Endothelial cell of umbilical vein (primary cell): ENCODE measurements at regions not wholly inside any gene's neighbourhood (a gene's known extent, or its start where the extent isn't known, plus 50 kb on each side); places are given as distances from the start of the nearest gene placed in this dataset.

Experiments
- BruUV-seq: library from RNA; stranded (reverse); fragments of 400-500 nt; replicated peaks from 2 replicates; lab custom pipeline; 2021; lab: Mats Ljungman, UMichigan
- CTCF ChIA-PET: fragments of 300-600, 350-600 bp; sonication (Branson Sonifier 250); formaldehyde crosslinking; loops from one replicate; lab custom pipeline; 2021; ENCODE audit warnings: antibody characterized with exemption, inconsistent platforms; lab: Charles Lee
- POLR2A ChIA-PET: fragments of 300-600, 350-600 bp; sonication (Branson Sonifier 250); formaldehyde crosslinking; loops from one replicate; lab custom pipeline; 2021; ENCODE audit warnings: antibody characterized with exemption, inconsistent platforms; lab: Charles Lee
- DNase-seq: peaks from one replicate; pipeline ENCODE4 v3.0.0-alpha.2; 2011; ENCODE audit warnings: low read depth, low spot score
- FAIRE-seq: peaks from 2 replicates; lab custom pipeline; 2011; peaks lifted over from hg19 to GRCh38; lab: Jason Lieb, UNC
- H2AFZ ChIP-seq: 2 replicates; pipeline ENCODE4 v1.6.0; 2012; ENCODE audit warnings: low read depth, low read length, control low read depth, inconsistent platforms
- H3K27ac ChIP-seq: 2 replicates; pipeline ENCODE4 v1.5.1; 2011; ENCODE audit warnings: low read depth, mild to moderate bottlenecking, control low read depth, low read length, moderate library complexity; ENCODE audit not compliant: insufficient read depth
- H3K27me3 ChIP-seq, 2 experiments: 2 replicates each; pipeline versions ENCODE4 v1.6.0 to v1.6.1; 2011; ENCODE audit warnings: low read length in 2 of 2, mixed read lengths in 1 of 2; ENCODE audit not compliant: control insufficient read depth in 2 of 2, insufficient read depth in 2 of 2
- H3K36me3 ChIP-seq, 2 experiments: 2 replicates in 1 of 2; 3 replicates in 1 of 2; pipeline ENCODE4 v1.5.1; 2011; ENCODE audit warnings: low read length in 2 of 2, mild to moderate bottlenecking in 1 of 2, moderate library complexity in 1 of 2; ENCODE audit not compliant: control insufficient read depth in 2 of 2, insufficient read depth in 2 of 2; ENCODE audit errors: extremely low read depth in 1 of 2
- H3K4me1 ChIP-seq: 3 replicates; pipeline ENCODE4 v1.5.1; 2011; ENCODE audit warnings: mild to moderate bottlenecking, low read length; ENCODE audit not compliant: control insufficient read depth, insufficient read depth; ENCODE audit errors: extremely low read depth
- H3K4me2 ChIP-seq: 2 replicates; pipeline ENCODE4 v1.6.1; 2011; ENCODE audit warnings: low read length, control low read depth, mixed read lengths; ENCODE audit not compliant: insufficient read depth
- H3K4me3 ChIP-seq, 3 experiments: fragments of 200-600 bp in 1 of 3; sonication (generic), shearing (Covaris generic) in 1 of 3; replicated peaks in 1 of 3; 2 replicates each; pipeline ENCODE4 v1.5.1; 2011 to 2016; ENCODE audit warnings: control low read depth in 3 of 3, low read length in 3 of 3, mild to moderate bottlenecking in 2 of 3, inconsistent platforms in 1 of 3, low read depth in 1 of 3, moderate library complexity in 1 of 3; ENCODE audit not compliant: insufficient read depth in 1 of 3
- H3K79me2 ChIP-seq: 2 replicates; pipeline ENCODE4 v1.6.0; 2012; ENCODE audit warnings: low read length, inconsistent platforms; ENCODE audit not compliant: control insufficient read depth, insufficient read depth
- H3K9ac ChIP-seq: replicated peaks from 2 replicates; pipeline ENCODE3; 2011; ENCODE audit warnings: low read length, control low read depth; ENCODE audit not compliant: insufficient read depth; ENCODE audit errors: extremely low read depth
- H3K9me1 ChIP-seq: replicated peaks from 3 replicates; pipeline ENCODE4 v1.6.0; 2011; ENCODE audit warnings: mild to moderate bottlenecking, low read length; ENCODE audit not compliant: control insufficient read depth, insufficient read depth; ENCODE audit errors: extremely low read depth
- H3K9me3 ChIP-seq: replicated peaks from 2 replicates; pipeline ENCODE4 v1.5.1; 2012; ENCODE audit warnings: low read length, inconsistent platforms; ENCODE audit not compliant: control insufficient read depth, insufficient read depth
- H4K20me1 ChIP-seq: replicated peaks from 2 replicates; pipeline ENCODE3; 2011; ENCODE audit warnings: mild to moderate bottlenecking, low read length; ENCODE audit not compliant: control insufficient read depth, insufficient read depth; ENCODE audit errors: extremely low read depth
- EZH2 ChIP-seq: IDR thresholded peaks from 2 replicates; pipeline ENCODE4 v1.6.1; 2012; ENCODE audit warnings: borderline replicate concordance, low read depth, mild to moderate bottlenecking, moderate library complexity, low read length, inconsistent platforms; ENCODE audit not compliant: severe bottlenecking
- FOS ChIP-seq: IDR thresholded peaks from 2 replicates; pipeline ENCODE4 v1.6.1; 2011; ENCODE audit warnings: mild to moderate bottlenecking, low read length, moderate library complexity, borderline replicate concordance; ENCODE audit not compliant: insufficient read depth
- GATA2 ChIP-seq: IDR thresholded peaks from 2 replicates; pipeline ENCODE4 v1.7.0; 2011; ENCODE audit warnings: low read depth, mild to moderate bottlenecking, moderate library complexity, mixed read lengths, low read length; ENCODE audit not compliant: insufficient read length, insufficient read depth
- JUN ChIP-seq: IDR thresholded peaks from 2 replicates; pipeline ENCODE4 v1.6.1; 2011; ENCODE audit warnings: borderline replicate concordance, low read depth; ENCODE audit not compliant: insufficient read length, insufficient read depth
- MYC ChIP-seq: IDR thresholded peaks from one replicate; pipeline ENCODE4 v1.6.1; 2011; ENCODE audit warnings: mild to moderate bottlenecking, low read depth, low read length
- POLR2A ChIP-seq: IDR thresholded peaks from 2 replicates; pipeline ENCODE4 v1.6.1; 2012; ENCODE audit warnings: low read depth, mild to moderate bottlenecking, control low read depth, low read length
- POLR2AphosphoS5 ChIP-seq: IDR thresholded peaks from 2 replicates; pipeline ENCODE4 v1.6.1; 2012; ENCODE audit warnings: low read depth, mild to moderate bottlenecking, control low read depth, low read length, moderate library complexity; ENCODE audit not compliant: insufficient read depth
- dilution Hi-C: fragments of 300-500 bp; cut with MboI; formaldehyde crosslinking; loops from one replicate; pipeline ENCODE4 v1.15.0; 2019; ENCODE audit warnings: low sequenced_read_pairs; ENCODE audit not compliant: extremely low pct_ligation_motif_present
- intact Hi-C: fragments of 100-400 bp; cut with micrococcal nuclease; formaldehyde crosslinking; loops from one replicate; pipeline ENCODE4 v1.10.0; 2022
- TF ChIP-seq, protein P1 (sequence below): IDR thresholded peaks from 2 replicates; pipeline ENCODE4 v1.6.1; 2011; ENCODE audit not compliant: insufficient read depth, insufficient read length
- TF ChIP-seq, protein P2 (sequence below), 2 donors: IDR thresholded peaks; 1 replicate in 1 of 2; 2 replicates in 1 of 2; pipeline ENCODE4 v1.5.1; 2011; ENCODE audit warnings: low read length in 2 of 2, mild to moderate bottlenecking in 2 of 2, moderate library complexity in 2 of 2, control low read depth in 1 of 2, inconsistent platforms in 1 of 2, low read depth in 1 of 2; ENCODE audit not compliant: insufficient read depth in 1 of 2; ENCODE audit errors: extremely low read depth in 1 of 2

GRCh38 chr13:59340581-59340980 lies 823.1 kb downstream of the DIAPH3 start:
- Histone ChIP-seq H3K27me3 (no peaks in the 10 kb centered on the region), H4K20me1 (no peaks in the 10 kb centered on the region), H3K4me3 (no peak overlapping the region), H3K9me3 (no peaks in the 10 kb centered on the region), H3K9me1 (no peaks in the 10 kb centered on the region), H3K4me1 (peaks cover 19% of the 10 kb centered on the region), H2AFZ (no peak overlapping the region), H3K4me2 (no peak overlapping the region), H3K27ac (no peak overlapping the region), H3K79me2 (no peaks in the 10 kb centered on the region), H3K9ac (no peak overlapping the region), H3K36me3 (no peaks in the 10 kb centered on the region)
- dilution Hi-C loops (no loop called here), intact Hi-C loops (loop anchor here (5.0 kb wide), 2 partner anchors 192 to 337 kb away; no protein-coding TSS in a partner anchor)
- no TSS peak for BruUV-seq
- FAIRE-seq = no peak
- CTCF ChIA-PET = interaction anchor here (1.3 kb wide), 1 partner anchor 22 kb away, joined by 6 read pairs; no protein-coding TSS in a partner anchor
- TF ChIP-seq JUN (no peak), POLR2AphosphoS5 (no peak), GATA2 (no peak), POLR2A (no peak), MYC (no peak), EZH2 (no peak), FOS (no peak)
- TF ChIP-seq, protein P1, sequence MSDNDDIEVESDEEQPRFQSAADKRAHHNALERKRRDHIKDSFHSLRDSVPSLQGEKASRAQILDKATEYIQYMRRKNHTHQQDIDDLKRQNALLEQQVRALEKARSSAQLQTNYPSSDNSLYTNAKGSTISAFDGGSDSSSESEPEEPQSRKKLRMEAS = no peak
- TF ChIP-seq, protein P2, sequence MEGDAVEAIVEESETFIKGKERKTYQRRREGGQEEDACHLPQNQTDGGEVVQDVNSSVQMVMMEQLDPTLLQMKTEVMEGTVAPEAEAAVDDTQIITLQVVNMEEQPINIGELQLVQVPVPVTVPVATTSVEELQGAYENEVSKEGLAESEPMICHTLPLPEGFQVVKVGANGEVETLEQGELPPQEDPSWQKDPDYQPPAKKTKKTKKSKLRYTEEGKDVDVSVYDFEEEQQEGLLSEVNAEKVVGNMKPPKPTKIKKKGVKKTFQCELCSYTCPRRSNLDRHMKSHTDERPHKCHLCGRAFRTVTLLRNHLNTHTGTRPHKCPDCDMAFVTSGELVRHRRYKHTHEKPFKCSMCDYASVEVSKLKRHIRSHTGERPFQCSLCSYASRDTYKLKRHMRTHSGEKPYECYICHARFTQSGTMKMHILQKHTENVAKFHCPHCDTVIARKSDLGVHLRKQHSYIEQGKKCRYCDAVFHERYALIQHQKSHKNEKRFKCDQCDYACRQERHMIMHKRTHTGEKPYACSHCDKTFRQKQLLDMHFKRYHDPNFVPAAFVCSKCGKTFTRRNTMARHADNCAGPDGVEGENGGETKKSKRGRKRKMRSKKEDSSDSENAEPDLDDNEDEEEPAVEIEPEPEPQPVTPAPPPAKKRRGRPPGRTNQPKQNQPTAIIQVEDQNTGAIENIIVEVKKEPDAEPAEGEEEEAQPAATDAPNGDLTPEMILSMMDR (IDR thresholded peaks at IDR 0.05; ENCODE audit: extremely low read depth in 1 of 2, insufficient read depth in 1 of 2, low read depth in 1 of 2, low read length in 2 of 2) = no peak
- POLR2A ChIA-PET = no interaction called here
- DNase-seq = no peak
